ENCODE measurements at regions not wholly inside any gene's neighbourhood (a gene's known extent, or its start where the extent isn't known, plus 50 kb on each side); places are given as distances from the start of the nearest gene placed in this dataset.

DNA sequence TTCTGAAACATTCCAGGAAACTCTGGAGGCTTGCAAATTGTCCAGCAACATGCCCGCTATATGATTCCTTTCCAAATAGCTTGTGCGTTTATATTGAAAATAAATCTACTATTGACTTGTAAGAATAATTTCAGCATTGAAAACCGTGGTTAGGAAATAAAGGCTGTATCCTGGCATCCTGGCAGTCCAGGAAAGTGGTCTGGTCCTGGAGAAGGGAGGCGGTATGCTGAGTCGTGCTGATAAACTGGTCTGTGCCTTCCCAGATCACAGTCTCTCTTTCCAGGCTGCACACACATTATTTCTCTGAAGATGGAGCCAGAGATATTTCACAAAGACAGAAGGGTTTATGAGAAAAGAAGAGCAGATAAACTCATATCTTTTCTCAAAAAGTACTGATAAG is 350.1 kb upstream of the COBL start:
- TF ChIP-seq, protein P1, sequence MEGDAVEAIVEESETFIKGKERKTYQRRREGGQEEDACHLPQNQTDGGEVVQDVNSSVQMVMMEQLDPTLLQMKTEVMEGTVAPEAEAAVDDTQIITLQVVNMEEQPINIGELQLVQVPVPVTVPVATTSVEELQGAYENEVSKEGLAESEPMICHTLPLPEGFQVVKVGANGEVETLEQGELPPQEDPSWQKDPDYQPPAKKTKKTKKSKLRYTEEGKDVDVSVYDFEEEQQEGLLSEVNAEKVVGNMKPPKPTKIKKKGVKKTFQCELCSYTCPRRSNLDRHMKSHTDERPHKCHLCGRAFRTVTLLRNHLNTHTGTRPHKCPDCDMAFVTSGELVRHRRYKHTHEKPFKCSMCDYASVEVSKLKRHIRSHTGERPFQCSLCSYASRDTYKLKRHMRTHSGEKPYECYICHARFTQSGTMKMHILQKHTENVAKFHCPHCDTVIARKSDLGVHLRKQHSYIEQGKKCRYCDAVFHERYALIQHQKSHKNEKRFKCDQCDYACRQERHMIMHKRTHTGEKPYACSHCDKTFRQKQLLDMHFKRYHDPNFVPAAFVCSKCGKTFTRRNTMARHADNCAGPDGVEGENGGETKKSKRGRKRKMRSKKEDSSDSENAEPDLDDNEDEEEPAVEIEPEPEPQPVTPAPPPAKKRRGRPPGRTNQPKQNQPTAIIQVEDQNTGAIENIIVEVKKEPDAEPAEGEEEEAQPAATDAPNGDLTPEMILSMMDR (IDR thresholded peaks at IDR 0.05) = no peak
- no peak for TF ChIP-seq EZH2 (IDR thresholded peaks at IDR 0.05)

All from neural progenitor cell (in vitro differentiated cells).